ENCODE measurements at regions not wholly inside any gene's neighbourhood (a gene's known extent, or its start where the extent isn't known, plus 50 kb on each side); places are given as distances from the start of the nearest gene placed in this dataset.

DNA sequence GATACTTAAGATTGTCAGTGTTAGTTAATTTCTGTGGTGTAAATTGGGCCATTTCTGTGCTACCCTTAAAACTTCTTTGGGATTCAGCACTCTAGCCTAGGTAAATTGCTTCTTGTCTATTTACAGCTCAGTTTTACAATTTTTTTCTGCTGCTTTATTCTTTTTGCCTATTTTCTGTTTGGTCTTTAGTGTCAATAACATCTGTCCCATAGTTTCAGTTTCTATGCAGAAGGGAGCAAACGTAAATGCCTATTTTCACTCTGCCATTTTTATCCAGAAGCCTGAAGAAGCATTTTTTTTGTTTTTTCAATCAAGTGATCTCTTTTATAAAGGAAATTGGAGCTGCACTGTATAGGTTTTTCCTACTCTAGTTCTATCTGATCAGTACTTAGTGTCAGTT is 564.9 kb upstream of the MEX3C start:
- H3K9ac ChIP-seq (ENCODE audit: insufficient read depth in 1 of 2, low read depth in 2 of 2, low read length in 2 of 2), result no peak overlapping the region
- H3K4me3 ChIP-seq, result no peak overlapping the region
- H3K4me2 ChIP-seq (ENCODE audit: insufficient read depth, low read length), result no peak overlapping the region
- in situ Hi-C loops (cut with MboI), result no loop called here
- H3K27ac ChIP-seq (ENCODE audit: extremely low read depth, low read depth, low read length), result no peak overlapping the region
- no peaks in the 10 kb centered on the region for H3K36me3 ChIP-seq (ENCODE audit: control insufficient read depth, insufficient read depth, low read length)
- CTCF ChIA-PET (ENCODE audit: low intra/inter-chr PET ratio), result no interaction called here
- no peaks in the 10 kb centered on the region for H3K4me1 ChIP-seq (replicated peaks in 1 of 2; ENCODE audit: control insufficient read depth in 2 of 2, insufficient read depth in 2 of 2, low read length in 2 of 2)
- intact Hi-C loops (cut with micrococcal nuclease), result no loop called here
- H2AFZ ChIP-seq (ENCODE audit: low read depth, low read length), result no peak overlapping the region
- ATAC-seq (no peak), FAIRE-seq (no peak), DNase-seq (ENCODE audit: extremely low read depth in 1 of 4, low spot score in 3 of 4) (no peak)
- POLR2A ChIA-PET, result no interaction called here
- H3K27me3 ChIP-seq (ENCODE audit: control insufficient read depth in 2 of 2, insufficient read depth in 2 of 2, low read length in 2 of 2), result no peaks in the 10 kb centered on the region
- TF ChIP-seq ZNF76 (CRISPR knock-in tag; IDR thresholded peaks at IDR 0.05; ENCODE audit: borderline replicate concordance), result no peak
- TF ChIP-seq ZNF224 (CRISPR knock-in tag; IDR thresholded peaks at IDR 0.05), result no peak
- TF ChIP-seq TAF15 (IDR thresholded peaks at IDR 0.05; ENCODE audit: low read depth, low read length), result no peak
- TF ChIP-seq TRIM24 (IDR thresholded peaks at IDR 0.05), result no peak
- TF ChIP-seq ZNF239 (CRISPR knock-in tag; IDR thresholded peaks at IDR 0.05), result no peak
- TF ChIP-seq PTBP1 (IDR thresholded peaks at IDR 0.05; ENCODE audit: low read depth, low read length), result no peak
- no peak for TF ChIP-seq SNIP1 (IDR thresholded peaks at IDR 0.05; ENCODE audit: low read depth)
- no peak for TF ChIP-seq NCOA1 (IDR thresholded peaks at IDR 0.05; ENCODE audit: low read depth)
- TF ChIP-seq SMARCB1 (IDR thresholded peaks at IDR 0.05; ENCODE audit: insufficient read length, low read depth), result no peak
- no peak for TF ChIP-seq LARP7 (IDR thresholded peaks at IDR 0.05)
- 0% methylated on average over 1 of the region's 1 CpG for WGBS (ENCODE audit: insufficient coverage, low coverage, missing lambda C conversion rate)
- H3K9me3 ChIP-seq (replicated peaks; ENCODE audit: control insufficient read depth, insufficient read depth, low read depth, low read length), result no peaks in the 10 kb centered on the region
- no peaks in the 10 kb centered on the region for H3K9me1 ChIP-seq (ENCODE audit: control insufficient read depth, insufficient read depth, low read length)
- no peaks in the 10 kb centered on the region for H3K79me2 ChIP-seq (ENCODE audit: control insufficient read depth, insufficient read depth, low read length)
- no TSS peak for BruUV-seq (replicated peaks)
- no peaks in the 10 kb centered on the region for H4K20me1 ChIP-seq (replicated peaks; ENCODE audit: control insufficient read depth, insufficient read depth, low read length)

All from K562 (cell line).